ENCODE measurements at regions not wholly inside any gene's neighbourhood (a gene's known extent, or its start where the extent isn't known, plus 50 kb on each side); places are given as distances from the start of the nearest gene placed in this dataset.
"Not testable (repeated sequence)": the region's sequence is repeated elsewhere in the genome, so short reads cannot be mapped to it uniquely, and the experiment has no call there.

DNA sequence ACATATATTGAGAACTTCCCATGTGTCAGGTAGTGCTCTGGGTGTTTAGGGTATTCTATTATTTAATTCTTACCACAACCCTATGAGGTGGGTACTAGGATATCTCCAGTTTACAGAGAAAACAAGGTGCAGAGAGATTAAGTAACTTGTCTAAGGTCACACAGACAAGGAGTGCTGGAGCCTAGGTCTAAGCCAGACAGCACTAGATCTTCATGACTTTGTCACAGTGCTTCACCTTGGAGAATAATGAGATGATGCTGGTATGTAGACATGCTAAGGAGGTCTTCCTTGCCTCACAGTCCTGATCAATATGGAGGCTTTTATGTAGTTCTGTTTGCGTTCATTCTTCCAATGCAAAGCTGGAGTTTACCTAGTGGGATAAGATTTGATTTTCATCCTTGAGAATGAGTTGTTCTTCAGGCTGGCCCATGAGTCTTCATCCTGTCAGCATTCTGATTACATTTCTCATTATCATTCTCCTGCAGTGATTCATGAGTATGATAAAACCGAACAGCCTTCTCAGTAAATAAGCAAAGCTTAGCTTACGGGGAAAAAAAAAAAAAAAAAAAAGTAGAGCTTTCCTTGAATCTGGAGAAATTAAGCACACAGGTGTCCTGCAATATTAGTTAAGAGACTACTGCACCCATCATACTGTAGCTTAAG is 176.3 kb downstream of the C9orf152 start:
- TF ChIP-seq, protein P1, sequence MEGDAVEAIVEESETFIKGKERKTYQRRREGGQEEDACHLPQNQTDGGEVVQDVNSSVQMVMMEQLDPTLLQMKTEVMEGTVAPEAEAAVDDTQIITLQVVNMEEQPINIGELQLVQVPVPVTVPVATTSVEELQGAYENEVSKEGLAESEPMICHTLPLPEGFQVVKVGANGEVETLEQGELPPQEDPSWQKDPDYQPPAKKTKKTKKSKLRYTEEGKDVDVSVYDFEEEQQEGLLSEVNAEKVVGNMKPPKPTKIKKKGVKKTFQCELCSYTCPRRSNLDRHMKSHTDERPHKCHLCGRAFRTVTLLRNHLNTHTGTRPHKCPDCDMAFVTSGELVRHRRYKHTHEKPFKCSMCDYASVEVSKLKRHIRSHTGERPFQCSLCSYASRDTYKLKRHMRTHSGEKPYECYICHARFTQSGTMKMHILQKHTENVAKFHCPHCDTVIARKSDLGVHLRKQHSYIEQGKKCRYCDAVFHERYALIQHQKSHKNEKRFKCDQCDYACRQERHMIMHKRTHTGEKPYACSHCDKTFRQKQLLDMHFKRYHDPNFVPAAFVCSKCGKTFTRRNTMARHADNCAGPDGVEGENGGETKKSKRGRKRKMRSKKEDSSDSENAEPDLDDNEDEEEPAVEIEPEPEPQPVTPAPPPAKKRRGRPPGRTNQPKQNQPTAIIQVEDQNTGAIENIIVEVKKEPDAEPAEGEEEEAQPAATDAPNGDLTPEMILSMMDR (IDR thresholded peaks at IDR 0.05; ENCODE audit: control insufficient read depth, extremely low read depth, insufficient read depth) = no peak
- no peak for DNase-seq (ENCODE audit: low read depth)
- no peak overlapping the region for H3K4me3 ChIP-seq (ENCODE audit: low read depth, low read length)

DNA sequence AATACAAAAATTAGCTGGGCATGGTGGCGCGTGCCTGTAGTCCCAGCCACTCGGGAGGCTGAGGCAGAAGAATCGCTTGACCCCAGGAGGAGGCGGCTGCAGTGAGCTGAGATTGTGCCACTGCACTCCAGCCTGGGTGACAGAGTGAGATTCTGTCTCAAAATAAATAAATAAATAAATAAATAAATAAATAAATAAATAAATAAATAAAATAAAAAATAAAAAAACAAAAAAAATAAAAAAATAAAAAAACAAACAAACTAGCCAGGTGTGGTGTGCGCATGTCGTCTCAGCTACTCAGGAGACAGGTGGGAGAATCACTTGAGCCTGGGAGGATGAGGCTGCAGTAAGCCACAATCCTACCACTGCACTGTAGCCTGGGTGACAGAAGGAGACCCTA is 175.4 kb downstream of the C9orf152 start:
- H3K4me3 ChIP-seq (ENCODE audit: low read depth, low read length); DNase-seq (ENCODE audit: low read depth): not testable (repeated sequence)

DNA sequence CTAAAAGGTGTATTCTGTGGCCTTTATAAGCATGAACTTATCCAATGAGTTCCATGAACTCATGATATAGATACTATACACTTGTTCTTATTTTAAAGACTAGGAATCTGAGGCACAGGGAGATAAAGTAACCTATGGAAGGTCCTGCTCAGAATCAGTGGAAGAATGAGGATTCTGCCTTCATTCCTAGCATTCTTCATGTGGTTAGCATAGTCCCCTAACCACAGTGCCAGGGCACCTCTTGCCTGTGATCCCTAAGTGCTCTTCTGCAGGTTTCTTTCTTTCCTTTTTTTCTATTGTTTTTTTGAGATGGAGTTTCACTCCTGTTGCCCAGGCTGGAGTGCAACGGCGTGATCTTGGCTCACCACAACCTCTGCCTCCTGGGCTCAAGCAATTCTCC is 174.1 kb downstream of the C9orf152 start:
- no peak for DNase-seq (ENCODE audit: low read depth)
- no peak overlapping the region for H3K4me3 ChIP-seq (ENCODE audit: low read depth, low read length)
- TF ChIP-seq, protein P1 (IDR thresholded peaks at IDR 0.05; ENCODE audit: control insufficient read depth, extremely low read depth, insufficient read depth) = no peak

DNA sequence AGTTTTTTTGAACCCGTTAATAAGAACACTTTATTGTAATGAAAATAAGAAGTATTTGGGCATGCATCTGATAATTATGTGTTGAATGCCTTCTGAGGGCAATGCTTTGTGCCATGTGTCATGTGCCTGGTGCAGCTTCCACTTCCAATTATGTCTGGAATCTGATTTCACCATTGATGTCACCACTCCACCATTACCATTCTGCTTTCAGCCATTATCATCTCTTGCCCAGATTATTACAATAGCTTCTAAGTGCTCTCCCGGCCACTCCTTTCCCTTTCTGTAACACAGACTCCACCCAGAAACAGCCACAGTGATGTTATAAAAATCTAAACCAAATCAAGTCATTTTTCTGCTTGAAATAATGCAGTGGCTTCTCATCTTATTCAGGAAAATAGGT is 171.7 kb downstream of the C9orf152 start:
- TF ChIP-seq, protein P1 (IDR thresholded peaks at IDR 0.05; ENCODE audit: control insufficient read depth, extremely low read depth, insufficient read depth) = no peak
- DNase-seq (ENCODE audit: low read depth) = no peak

DNA sequence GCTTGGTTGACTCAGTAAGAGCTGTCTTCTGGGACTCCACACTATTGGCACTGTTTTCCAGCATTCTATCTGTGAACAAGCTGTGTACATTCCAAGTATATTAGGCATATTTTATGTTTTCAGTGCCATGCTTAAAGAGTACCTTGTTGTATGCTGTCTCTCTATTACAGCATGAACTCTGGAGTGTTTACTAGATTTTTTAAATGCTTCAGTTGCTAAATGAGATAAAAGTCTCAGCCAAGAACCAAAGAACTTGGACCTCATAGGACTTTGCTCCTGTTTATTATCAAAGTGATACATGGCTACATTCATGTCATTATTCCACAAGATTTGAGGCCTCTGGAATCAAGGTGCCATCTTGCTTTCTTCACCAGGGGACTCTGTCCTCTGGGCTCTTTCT is 167.2 kb downstream of the C9orf152 start:
- DNase-seq (ENCODE audit: low read depth) = no peak
- TF ChIP-seq, protein P1 (IDR thresholded peaks at IDR 0.05; ENCODE audit: control insufficient read depth, extremely low read depth, insufficient read depth) = no peak
- no peak overlapping the region for H3K4me3 ChIP-seq (ENCODE audit: low read depth, low read length)

More for the DNA sequence above, 171.7 kb downstream of the C9orf152 start:
- no peak overlapping the region for H3K4me3 ChIP-seq (ENCODE audit: low read depth, low read length)

DNA sequence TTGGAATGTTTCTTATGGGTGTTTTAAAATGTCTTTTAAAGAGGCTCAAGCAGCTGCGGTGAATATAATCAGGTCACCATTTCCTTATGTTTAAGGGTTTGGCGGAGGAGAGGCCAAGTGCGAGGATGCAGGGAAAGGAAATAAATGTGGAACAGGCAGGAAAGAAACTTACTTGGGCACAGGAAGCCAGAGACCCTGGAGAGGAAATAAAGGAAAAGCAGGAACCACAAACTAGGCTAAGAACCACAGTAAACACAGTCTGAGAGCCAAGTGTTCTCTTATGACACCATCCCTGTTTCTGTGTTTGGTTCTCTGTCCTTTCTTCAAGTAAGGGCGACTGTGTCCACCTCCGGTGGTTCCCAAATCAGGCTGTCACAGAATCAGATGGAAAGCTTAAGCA is 166.5 kb downstream of the C9orf152 start:
- no peak overlapping the region for H3K4me3 ChIP-seq (ENCODE audit: low read depth, low read length)
- no peak for DNase-seq (ENCODE audit: low read depth)
- TF ChIP-seq, protein P1 (IDR thresholded peaks at IDR 0.05; ENCODE audit: control insufficient read depth, extremely low read depth, insufficient read depth) = no peak

DNA sequence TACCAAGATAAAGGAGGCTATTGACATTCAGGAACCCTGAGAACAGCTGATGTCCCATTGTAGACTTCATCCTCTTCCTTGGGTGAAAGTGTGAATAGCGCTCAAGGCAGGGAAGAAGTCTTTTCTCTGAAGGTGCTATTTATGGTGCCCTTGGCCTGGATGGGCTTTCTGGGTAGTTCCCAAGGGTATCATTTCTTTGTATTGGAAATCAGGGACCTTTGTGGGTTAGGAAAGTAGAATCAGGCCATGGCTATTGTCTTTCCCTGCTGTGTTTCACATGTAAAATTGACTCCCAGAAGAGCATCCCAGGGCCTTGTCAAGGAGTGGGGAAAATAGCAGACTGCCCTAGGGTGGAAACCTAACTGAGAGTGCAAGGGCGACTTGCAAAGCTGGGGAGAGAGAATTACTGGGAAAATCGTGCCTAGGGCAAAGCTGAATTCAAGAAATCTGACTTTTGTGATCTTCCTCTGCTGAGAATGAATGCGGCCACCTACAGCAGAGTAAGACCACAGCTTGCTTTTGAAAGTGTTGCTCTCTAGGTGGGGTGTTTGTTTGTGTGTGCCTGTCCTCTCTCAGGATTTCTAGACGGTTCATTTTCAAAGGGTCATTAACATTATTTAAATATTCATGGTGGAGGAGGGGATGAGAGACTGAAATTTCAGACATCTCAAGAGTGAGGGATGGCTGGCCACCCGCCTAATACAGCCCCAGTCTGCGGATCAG is 160.6 kb downstream of the C9orf152 start:
- TF ChIP-seq, protein P1 (IDR thresholded peaks at IDR 0.05; ENCODE audit: control insufficient read depth, extremely low read depth, insufficient read depth) = no peak
- DNase-seq (ENCODE audit: low read depth) = no peak
- H3K4me3 ChIP-seq (ENCODE audit: low read depth, low read length) = no peak overlapping the region

Measured in LNCaP clone FGC (cell line).